ENCODE measurements at regions not wholly inside any gene's neighbourhood (a gene's known extent, or its start where the extent isn't known, plus 50 kb on each side); places are given as distances from the start of the nearest gene placed in this dataset.

DNA sequence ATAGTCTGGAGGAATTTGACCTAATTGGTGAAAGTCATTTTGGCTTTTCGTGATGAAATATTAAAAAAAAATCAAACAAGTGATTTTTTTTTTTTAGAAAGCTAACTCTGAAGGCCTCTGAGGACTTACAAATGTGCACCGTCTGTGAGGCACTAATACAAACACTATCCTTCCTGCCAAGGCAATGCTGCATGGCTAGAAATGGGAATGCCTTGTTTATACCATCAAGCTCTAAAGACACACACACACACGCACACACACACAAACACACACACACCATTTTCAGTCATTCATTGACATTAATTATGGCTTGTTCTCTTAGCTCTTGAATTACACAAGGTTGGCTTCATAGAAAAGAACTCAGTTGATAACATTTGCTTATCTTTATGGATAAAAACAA is 1242.0 kb upstream of the ACVR2A start:
- no peak overlapping the region for H3K27ac ChIP-seq (ENCODE audit: low read length)
- no TSS peak for BruUV-seq (replicated peaks)
- in situ Hi-C loops (cut with HindIII; ENCODE audit: low pct_unique_long_range_greater_than_20kb, low sequenced_read_pairs) (no loop called here), intact Hi-C loops (cut with micrococcal nuclease; ENCODE audit: unreplicated experiment) (no loop called here)
- ChIA-PET CTCF (no interaction called here), POLR2A (no interaction called here)
- no peak overlapping the region for H3K4me3 ChIP-seq (ENCODE audit: low read depth in 2 of 2, low read length in 2 of 2)
- no peaks in the 10 kb centered on the region for H3K36me3 ChIP-seq (ENCODE audit: control insufficient read depth, insufficient read depth, low read length)
- no peaks in the 10 kb centered on the region for H3K4me1 ChIP-seq (ENCODE audit: control insufficient read depth, insufficient read depth, low read length)
- DNase-seq (ENCODE audit: low read depth, low spot score) (no peak), ATAC-seq (no peak)
- TF ChIP-seq, protein P1, sequence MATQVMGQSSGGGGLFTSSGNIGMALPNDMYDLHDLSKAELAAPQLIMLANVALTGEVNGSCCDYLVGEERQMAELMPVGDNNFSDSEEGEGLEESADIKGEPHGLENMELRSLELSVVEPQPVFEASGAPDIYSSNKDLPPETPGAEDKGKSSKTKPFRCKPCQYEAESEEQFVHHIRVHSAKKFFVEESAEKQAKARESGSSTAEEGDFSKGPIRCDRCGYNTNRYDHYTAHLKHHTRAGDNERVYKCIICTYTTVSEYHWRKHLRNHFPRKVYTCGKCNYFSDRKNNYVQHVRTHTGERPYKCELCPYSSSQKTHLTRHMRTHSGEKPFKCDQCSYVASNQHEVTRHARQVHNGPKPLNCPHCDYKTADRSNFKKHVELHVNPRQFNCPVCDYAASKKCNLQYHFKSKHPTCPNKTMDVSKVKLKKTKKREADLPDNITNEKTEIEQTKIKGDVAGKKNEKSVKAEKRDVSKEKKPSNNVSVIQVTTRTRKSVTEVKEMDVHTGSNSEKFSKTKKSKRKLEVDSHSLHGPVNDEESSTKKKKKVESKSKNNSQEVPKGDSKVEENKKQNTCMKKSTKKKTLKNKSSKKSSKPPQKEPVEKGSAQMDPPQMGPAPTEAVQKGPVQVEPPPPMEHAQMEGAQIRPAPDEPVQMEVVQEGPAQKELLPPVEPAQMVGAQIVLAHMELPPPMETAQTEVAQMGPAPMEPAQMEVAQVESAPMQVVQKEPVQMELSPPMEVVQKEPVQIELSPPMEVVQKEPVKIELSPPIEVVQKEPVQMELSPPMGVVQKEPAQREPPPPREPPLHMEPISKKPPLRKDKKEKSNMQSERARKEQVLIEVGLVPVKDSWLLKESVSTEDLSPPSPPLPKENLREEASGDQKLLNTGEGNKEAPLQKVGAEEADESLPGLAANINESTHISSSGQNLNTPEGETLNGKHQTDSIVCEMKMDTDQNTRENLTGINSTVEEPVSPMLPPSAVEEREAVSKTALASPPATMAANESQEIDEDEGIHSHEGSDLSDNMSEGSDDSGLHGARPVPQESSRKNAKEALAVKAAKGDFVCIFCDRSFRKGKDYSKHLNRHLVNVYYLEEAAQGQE (IDR thresholded peaks at IDR 0.05; ENCODE audit: insufficient read depth in 1 of 2, low read depth in 2 of 2, low read length in 1 of 2), result no peak
- TF ChIP-seq TCF7L2 (IDR thresholded peaks at IDR 0.05; ENCODE audit: low read depth, low read length), result no peak
- no peak for TF ChIP-seq SIN3A (IDR thresholded peaks at IDR 0.05; ENCODE audit: borderline replicate concordance, insufficient read depth, low read depth, low read length)
- TF ChIP-seq, protein P2, sequence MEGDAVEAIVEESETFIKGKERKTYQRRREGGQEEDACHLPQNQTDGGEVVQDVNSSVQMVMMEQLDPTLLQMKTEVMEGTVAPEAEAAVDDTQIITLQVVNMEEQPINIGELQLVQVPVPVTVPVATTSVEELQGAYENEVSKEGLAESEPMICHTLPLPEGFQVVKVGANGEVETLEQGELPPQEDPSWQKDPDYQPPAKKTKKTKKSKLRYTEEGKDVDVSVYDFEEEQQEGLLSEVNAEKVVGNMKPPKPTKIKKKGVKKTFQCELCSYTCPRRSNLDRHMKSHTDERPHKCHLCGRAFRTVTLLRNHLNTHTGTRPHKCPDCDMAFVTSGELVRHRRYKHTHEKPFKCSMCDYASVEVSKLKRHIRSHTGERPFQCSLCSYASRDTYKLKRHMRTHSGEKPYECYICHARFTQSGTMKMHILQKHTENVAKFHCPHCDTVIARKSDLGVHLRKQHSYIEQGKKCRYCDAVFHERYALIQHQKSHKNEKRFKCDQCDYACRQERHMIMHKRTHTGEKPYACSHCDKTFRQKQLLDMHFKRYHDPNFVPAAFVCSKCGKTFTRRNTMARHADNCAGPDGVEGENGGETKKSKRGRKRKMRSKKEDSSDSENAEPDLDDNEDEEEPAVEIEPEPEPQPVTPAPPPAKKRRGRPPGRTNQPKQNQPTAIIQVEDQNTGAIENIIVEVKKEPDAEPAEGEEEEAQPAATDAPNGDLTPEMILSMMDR (IDR thresholded peaks at IDR 0.05), result no peak
- TF ChIP-seq POLR2AphosphoS5 (IDR thresholded peaks at IDR 0.05; ENCODE audit: low read depth, low read length), result no peak
- no peaks in the 10 kb centered on the region for H3K9me3 ChIP-seq (ENCODE audit: control insufficient read depth, insufficient read depth, low read depth, low read length)
- H3K27me3 ChIP-seq (ENCODE audit: control insufficient read depth, insufficient read depth, low read length), result no peaks in the 10 kb centered on the region

DNA sequence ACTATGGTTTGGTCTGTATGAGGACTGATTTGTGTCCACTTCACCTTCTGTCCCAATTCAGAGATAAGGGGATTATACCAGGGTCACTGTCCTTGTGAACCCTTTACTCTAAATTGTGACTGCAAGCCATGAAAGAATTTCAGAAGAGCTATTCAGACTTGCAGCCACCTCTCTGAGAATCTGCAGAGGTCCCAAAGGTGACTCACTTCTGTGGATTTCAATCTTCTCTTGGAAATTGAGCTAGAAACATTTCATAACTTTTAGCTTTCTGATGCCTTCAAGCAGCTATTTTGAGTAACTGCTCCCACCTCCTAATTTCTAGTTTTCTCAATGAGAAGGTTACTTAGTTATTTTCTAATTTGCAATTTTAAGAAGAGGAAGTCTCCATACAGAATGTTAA is 1242.4 kb upstream of the ACVR2A start:
- no TSS peak for BruUV-seq (replicated peaks)
- in situ Hi-C loops (cut with HindIII; ENCODE audit: low pct_unique_long_range_greater_than_20kb, low sequenced_read_pairs), result no loop called here
- CTCF ChIA-PET, result no interaction called here
- H3K27me3 ChIP-seq (ENCODE audit: control insufficient read depth, insufficient read depth, low read length), result no peaks in the 10 kb centered on the region
- H3K4me3 ChIP-seq (ENCODE audit: low read depth in 2 of 2, low read length in 2 of 2), result no peak overlapping the region
- POLR2A ChIA-PET, result interaction anchor here (0.6 kb wide), 1 partner anchor 1289 kb away, joined by 3 read pairs; no protein-coding TSS in a partner anchor
- ATAC-seq (no peak), DNase-seq (ENCODE audit: low read depth, low spot score) (no peak)
- TF ChIP-seq, protein P1 (IDR thresholded peaks at IDR 0.05; ENCODE audit: insufficient read depth in 1 of 2, low read depth in 2 of 2, low read length in 1 of 2), result no peak
- TF ChIP-seq SIN3A (IDR thresholded peaks at IDR 0.05; ENCODE audit: borderline replicate concordance, insufficient read depth, low read depth, low read length) (no peak), POLR2AphosphoS5 (IDR thresholded peaks at IDR 0.05; ENCODE audit: low read depth, low read length) (no peak)
- TF ChIP-seq, protein P2 (IDR thresholded peaks at IDR 0.05), result no peak
- H3K36me3 ChIP-seq (ENCODE audit: control insufficient read depth, insufficient read depth, low read length), result no peaks in the 10 kb centered on the region
- intact Hi-C loops (cut with micrococcal nuclease; ENCODE audit: unreplicated experiment), result no loop called here
- no peaks in the 10 kb centered on the region for H3K9me3 ChIP-seq (ENCODE audit: control insufficient read depth, insufficient read depth, low read depth, low read length)
- no peak overlapping the region for H3K27ac ChIP-seq (ENCODE audit: low read length)
- no peaks in the 10 kb centered on the region for H3K4me1 ChIP-seq (ENCODE audit: control insufficient read depth, insufficient read depth, low read length)
